Endothelial cell (in vitro differentiated cells): ENCODE measurements at regions not wholly inside any gene's neighbourhood (a gene's known extent, or its start where the extent isn't known, plus 50 kb on each side); places are given as distances from the start of the nearest gene placed in this dataset.

Source experiments
- DNase-seq: peaks from one replicate; pipeline ENCODE4 v3.0.0; 2021; ENCODE audit warnings: low spot score
- H3K27ac Mint-ChIP-seq: one replicate; pipeline ENCODE4 v1.8.0; 2021; ENCODE audit warnings: mixed read lengths, inconsistent platforms; ENCODE audit not compliant: unreplicated experiment
- H3K27me3 Mint-ChIP-seq: one replicate; pipeline ENCODE4 v1.8.0; 2021; ENCODE audit warnings: mild to moderate bottlenecking, moderate library complexity, mixed read lengths, inconsistent platforms; ENCODE audit not compliant: unreplicated experiment
- H3K36me3 Mint-ChIP-seq: one replicate; pipeline ENCODE4 v1.8.0; 2021; ENCODE audit warnings: mild to moderate bottlenecking, low read depth, mixed read lengths, inconsistent platforms; ENCODE audit not compliant: unreplicated experiment
- H3K4me1 Mint-ChIP-seq: one replicate; pipeline ENCODE4 v1.8.0; 2021; ENCODE audit warnings: mild to moderate bottlenecking, mixed read lengths, inconsistent platforms; ENCODE audit not compliant: unreplicated experiment
- H3K4me3 Mint-ChIP-seq: one replicate; pipeline ENCODE4 v1.8.0; 2021; ENCODE audit warnings: mild to moderate bottlenecking, mixed read lengths, inconsistent platforms; ENCODE audit not compliant: unreplicated experiment
- H3K9me3 Mint-ChIP-seq: one replicate; pipeline ENCODE4 v1.8.0; 2021; ENCODE audit warnings: mixed read lengths, inconsistent platforms; ENCODE audit not compliant: unreplicated experiment
- CTCF ChIP-seq: fragments of 200-600 bp; sonication (generic); IDR thresholded peaks from one replicate; pipeline ENCODE4 v1.5.0; 2021; ENCODE audit warnings: antibody characterized with exemption; ENCODE audit not compliant: unreplicated experiment

- peaks cover 47% of the 10 kb centered on the region for H3K9me3 Mint-ChIP-seq
- H3K27me3 Mint-ChIP-seq: peaks cover 28% of the 10 kb centered on the region
- no peak for TF ChIP-seq CTCF
- DNase-seq: no peak
- no peak overlapping the region for H3K27ac Mint-ChIP-seq
- no peaks in the 10 kb centered on the region for H3K4me1 Mint-ChIP-seq
- no peak overlapping the region for H3K4me3 Mint-ChIP-seq
- H3K36me3 Mint-ChIP-seq: peaks cover 33% of the 10 kb centered on the region
These were observed 526.2 kb downstream of the TBC1D22A start for GRCh38 chr22:47288680-47289079.

GRCh38 chr22:47287516-47287915, 525.1 kb downstream of the TBC1D22A start:
- Mint-ChIP-seq H3K4me1 (no peaks in the 10 kb centered on the region), H3K36me3 (peaks cover 28% of the 10 kb centered on the region), H3K9me3 (peaks cover 40% of the 10 kb centered on the region), H3K4me3 (no peak overlapping the region), H3K27ac (no peak overlapping the region), H3K27me3 (peaks cover 33% of the 10 kb centered on the region)
- no peak for TF ChIP-seq CTCF
- no peak for DNase-seq

- H3K4me1 Mint-ChIP-seq: no peaks in the 10 kb centered on the region
- H3K36me3 Mint-ChIP-seq: peaks cover 32% of the 10 kb centered on the region
- no peak for TF ChIP-seq CTCF
- DNase-seq: no peak
- H3K4me3 Mint-ChIP-seq: no peak overlapping the region
- peaks cover 38% of the 10 kb centered on the region for H3K9me3 Mint-ChIP-seq
- no peak overlapping the region for H3K27ac Mint-ChIP-seq
- H3K27me3 Mint-ChIP-seq: peaks cover 33% of the 10 kb centered on the region
These were observed 524.1 kb downstream of the TBC1D22A start for GRCh38 chr22:47286590-47286989.

- Mint-ChIP-seq H3K4me3 (no peak overlapping the region), H3K9me3 (peaks cover 40% of the 10 kb centered on the region), H3K36me3 (peaks cover 34% of the 10 kb centered on the region), H3K27ac (no peak overlapping the region), H3K4me1 (no peaks in the 10 kb centered on the region), H3K27me3 (peaks cover 33% of the 10 kb centered on the region)
- no peak for DNase-seq
- TF ChIP-seq CTCF: no peak
These were observed 523.5 kb downstream of the TBC1D22A start for GRCh38 chr22:47285981-47286380.

- Mint-ChIP-seq H3K27ac (no peak overlapping the region), H3K9me3 (peaks cover 39% of the 10 kb centered on the region), H3K4me1 (no peaks in the 10 kb centered on the region), H3K36me3 (peaks cover 37% of the 10 kb centered on the region), H3K27me3 (peaks cover 31% of the 10 kb centered on the region), H3K4me3 (no peak overlapping the region)
- no peak for TF ChIP-seq CTCF
- DNase-seq: no peak
These were observed 522.4 kb downstream of the TBC1D22A start for GRCh38 chr22:47284822-47285221.
